HTR-8/SVneo (cell line): ENCODE measurements at regions not wholly inside any gene's neighbourhood (a gene's known extent, or its start where the extent isn't known, plus 50 kb on each side); places are given as distances from the start of the nearest gene placed in this dataset.
"Not testable (repeated sequence)": the region's sequence is repeated elsewhere in the genome, so short reads cannot be mapped to it uniquely, and the experiment has no call there.

ENCODE experiments used
- DNase-seq: peaks from one replicate; pipeline ENCODE4 v3.0.0; 2011; ENCODE audit warnings: low spot score, mixed read lengths; ENCODE audit not compliant: insufficient read length
- FAIRE-seq: peaks from 2 replicates; lab custom pipeline; 2011; peaks lifted over from hg19 to GRCh38; lab: Jason Lieb, UNC

GRCh38 chr6:78709021-78709420, 158.3 kb upstream of the IRAK1BP1 start:
- no peak for DNase-seq
- FAIRE-seq = no peak

DNA sequence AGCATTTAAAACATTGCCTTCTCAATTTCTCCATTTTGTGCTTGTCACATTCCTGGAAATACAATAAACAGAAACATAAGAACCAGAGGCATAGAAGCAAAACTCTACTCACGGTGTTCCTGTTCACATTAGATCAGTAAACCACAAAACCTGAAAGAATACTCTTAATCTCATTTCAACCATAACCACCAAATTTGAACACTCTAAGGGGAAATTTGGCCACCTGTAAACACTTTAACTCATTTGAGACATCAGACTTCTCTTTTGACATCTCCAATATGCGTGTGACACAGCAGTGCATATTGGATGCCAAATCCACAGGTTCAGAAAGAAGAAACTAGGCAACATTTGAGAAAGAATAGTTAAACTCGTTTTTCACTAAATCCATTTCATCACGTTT, 153.8 kb upstream of the IRAK1BP1 start:
- DNase-seq = no peak
- no peak for FAIRE-seq

- DNase-seq (no peak), FAIRE-seq (no peak)
Measured at GRCh38 chr6:78744144-78744543, 123.2 kb upstream of the IRAK1BP1 start.

GRCh38 chr6:78746457-78746856, 120.9 kb upstream of the IRAK1BP1 start:
- no peak for DNase-seq
- no peak for FAIRE-seq

DNA sequence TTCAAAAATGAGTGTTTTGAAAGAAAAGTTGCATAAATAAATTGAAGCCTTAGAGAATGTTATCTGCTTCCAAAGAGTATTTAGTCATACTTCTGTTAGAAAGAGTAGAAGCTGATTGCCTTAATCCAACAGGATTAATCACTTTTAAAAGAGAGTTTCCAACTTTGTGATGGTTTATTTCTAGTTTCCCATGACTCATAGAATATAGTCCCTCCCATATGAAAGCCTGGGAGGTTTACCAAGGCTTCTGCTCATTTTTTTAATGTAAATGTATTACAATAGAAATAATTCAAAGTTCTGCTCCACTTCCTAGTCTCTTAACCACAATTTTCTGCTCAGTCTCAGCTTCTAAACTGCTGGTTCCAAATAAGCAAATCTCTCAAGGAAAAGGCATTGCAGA, 118.0 kb upstream of the IRAK1BP1 start:
- no peak for FAIRE-seq
- DNase-seq = no peak

DNA sequence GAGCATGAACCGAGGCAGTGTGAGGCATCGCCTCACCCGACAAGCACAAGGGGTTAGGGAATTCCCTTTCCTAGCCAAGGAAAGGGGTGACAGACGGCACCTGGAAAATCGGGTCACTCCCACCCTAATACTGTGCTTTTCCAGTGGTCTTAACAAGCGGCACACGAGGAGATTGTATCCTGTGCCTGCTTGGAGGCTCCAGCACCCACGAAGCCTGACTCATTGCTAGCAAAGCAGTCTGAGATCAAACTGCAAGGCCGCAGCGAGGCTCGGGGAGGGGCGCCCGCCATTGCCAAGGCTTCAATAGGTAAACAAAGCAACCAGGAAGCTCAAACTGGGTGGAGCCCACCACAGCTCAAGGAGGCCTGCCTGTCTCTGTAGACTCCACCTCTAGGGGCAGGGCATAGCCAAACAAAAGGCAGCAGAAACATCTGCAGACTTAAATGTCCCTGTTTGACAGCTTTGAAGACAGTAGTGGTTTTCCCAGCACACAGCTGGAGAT, 109.0 kb upstream of the IRAK1BP1 start:
- FAIRE-seq, DNase-seq: not testable (repeated sequence)

DNA sequence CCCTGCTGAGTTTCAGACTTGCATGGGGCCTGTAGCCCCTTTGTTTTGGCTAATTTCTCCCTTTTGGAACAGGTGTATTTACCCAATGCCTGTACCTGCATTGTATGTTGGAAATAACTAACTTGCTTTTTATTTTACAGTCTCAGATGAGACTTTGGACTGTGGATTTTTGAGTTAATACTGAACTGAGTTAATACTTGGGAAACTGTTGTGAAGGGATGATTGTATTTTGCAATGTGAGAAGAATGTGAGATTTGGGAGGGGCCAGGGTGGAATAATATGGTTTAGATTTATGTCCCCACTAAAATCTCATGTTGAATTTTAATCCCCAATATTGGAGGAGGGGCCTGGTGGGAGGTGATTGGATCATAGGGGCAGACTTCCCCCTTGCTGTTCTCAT, 99.1 kb upstream of the IRAK1BP1 start:
- FAIRE-seq = no peak
- DNase-seq = no peak

DNA sequence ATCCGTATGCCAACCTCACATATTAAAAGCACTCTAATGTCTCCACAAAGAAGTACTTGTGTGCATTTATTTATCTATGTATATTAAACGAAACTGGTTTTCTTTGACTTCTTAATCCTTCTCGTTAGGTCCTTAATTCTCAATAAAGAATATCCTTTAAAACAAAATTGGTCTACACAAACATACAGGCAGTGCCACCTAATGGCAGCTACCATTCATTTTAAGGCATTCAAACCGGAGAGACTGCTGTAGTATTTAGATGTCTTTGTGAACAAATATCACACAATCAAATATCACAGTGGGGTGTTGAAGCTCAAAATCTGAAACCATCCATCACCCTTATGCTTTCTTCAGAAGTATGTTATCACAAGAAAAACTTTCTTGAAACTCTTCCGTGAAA, 96.6 kb upstream of the IRAK1BP1 start:
- FAIRE-seq (no peak), DNase-seq (no peak)

- FAIRE-seq (no peak), DNase-seq (no peak)
Measured at GRCh38 chr6:78771586-78771985, 95.8 kb upstream of the IRAK1BP1 start.

GRCh38 chr6:78781001-78781400, 86.3 kb upstream of the IRAK1BP1 start:
- FAIRE-seq = no peak

GRCh38 chr6:78783366-78783765, 84.0 kb upstream of the IRAK1BP1 start:
- not testable (repeated sequence) for DNase-seq, FAIRE-seq

More at GRCh38 chr6:78781001-78781400, 86.3 kb upstream of the IRAK1BP1 start:
- no peak for DNase-seq

- no peak for FAIRE-seq
- no peak for DNase-seq
Measured at GRCh38 chr6:78797270-78797669, 70.1 kb upstream of the IRAK1BP1 start.

- DNase-seq (no peak), FAIRE-seq (no peak)
Measured at GRCh38 chr6:78799682-78800081, 67.7 kb upstream of the IRAK1BP1 start.

DNA sequence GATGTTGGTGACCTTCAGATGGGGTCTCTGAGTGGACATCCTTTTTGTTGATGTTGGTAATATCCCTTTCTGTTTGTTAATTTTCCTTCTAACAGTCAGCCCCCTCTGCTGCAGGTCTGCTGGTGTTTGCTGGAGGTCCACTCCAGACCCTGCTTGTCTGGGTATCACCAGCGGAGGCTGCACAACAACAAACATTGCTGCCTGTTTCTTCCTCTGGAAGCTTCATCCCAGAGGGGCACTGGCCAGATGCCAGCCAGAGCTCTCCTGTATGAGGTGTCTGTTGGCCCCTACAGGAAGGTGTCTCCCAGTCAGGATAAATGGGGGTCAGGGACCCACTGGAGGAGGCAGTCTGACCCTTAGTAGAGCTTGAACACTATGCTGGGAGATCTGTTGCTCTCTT, 60.6 kb upstream of the IRAK1BP1 start:
- FAIRE-seq, DNase-seq: not testable (repeated sequence)

GRCh38 chr6:78807655-78808355, 59.5 kb upstream of the IRAK1BP1 start:
- not testable (repeated sequence) for FAIRE-seq, DNase-seq

GRCh38 chr6:78808356-78808891, 58.9 kb upstream of the IRAK1BP1 start:
- FAIRE-seq (no peak), DNase-seq (no peak)

DNA sequence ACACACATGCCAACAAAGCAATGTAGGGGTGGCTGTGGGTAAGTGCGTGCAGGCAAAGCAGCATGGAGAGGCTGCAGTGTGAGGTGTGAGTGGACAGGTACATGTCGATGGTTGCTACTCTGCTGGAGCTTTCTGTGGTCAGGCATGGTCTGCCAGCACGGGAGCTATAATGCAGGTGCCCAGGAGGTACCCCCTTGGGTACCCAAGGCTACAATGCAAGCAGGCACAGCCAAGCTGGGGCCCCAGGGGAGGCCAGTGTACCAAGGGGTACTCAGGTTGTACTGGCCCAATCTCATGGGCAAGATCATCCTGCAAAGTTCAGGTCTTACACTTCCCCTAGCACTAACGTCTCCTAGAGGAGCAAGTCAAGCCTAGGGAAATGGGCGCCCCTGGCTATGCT, 58.4 kb upstream of the IRAK1BP1 start:
- FAIRE-seq = no peak
- DNase-seq = no peak

DNA sequence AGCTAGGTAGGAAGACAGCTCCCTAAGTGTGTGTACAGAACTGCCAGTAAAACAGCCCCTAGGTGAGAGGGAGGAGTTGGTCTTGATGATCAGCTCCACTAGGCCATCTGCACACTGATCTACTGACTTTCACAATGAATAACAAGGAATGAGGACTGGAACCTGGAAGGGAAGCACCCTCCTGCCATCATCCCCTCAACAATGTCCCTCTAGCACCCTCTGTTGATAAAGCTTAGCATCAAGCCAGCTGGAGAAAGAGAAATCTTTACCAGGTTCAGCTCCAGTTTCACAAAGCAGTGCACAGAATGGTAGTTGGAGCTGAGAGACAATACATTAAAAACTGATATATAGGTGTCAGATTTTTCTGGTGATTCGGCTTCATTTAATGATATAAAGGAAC, 57.2 kb upstream of the IRAK1BP1 start:
- FAIRE-seq (no peak), DNase-seq (peak; percentile 27)

DNA sequence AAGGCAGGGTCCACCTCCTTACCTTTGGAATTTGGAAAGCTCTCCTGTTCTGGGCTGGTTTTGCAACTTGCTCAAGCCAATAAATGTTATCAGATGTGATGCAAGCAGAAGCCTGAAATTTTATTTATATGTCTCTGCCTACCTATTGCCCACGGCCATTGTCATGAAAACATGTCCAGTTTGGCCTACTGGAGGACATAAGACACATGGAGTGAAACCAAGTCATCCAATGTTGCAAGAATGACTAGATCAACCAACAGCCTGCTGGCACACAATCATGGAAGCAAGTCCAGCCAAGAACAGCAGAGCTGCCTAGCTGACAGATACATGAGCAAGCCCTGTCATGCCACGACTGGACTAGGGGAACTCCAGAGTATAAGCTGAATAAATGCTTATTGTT, 56.7 kb upstream of the IRAK1BP1 start:
- DNase-seq (no peak), FAIRE-seq (peak; percentile 46)
